Putamen (tissue), 1 donor: ENCODE measurements at regions not wholly inside any gene's neighbourhood (a gene's known extent, or its start where the extent isn't known, plus 50 kb on each side); places are given as distances from the start of the nearest gene placed in this dataset.
"Not testable (repeated sequence)": the region's sequence is repeated elsewhere in the genome, so short reads cannot be mapped to it uniquely, and the experiment has no call there.

Experiments used
- DNase-seq: peaks from one replicate; pipeline ENCODE4 v3.0.0-alpha.2; 2016; ENCODE audit warnings: low spot score

- no peak for DNase-seq
Measured at GRCh38 chr3:124633524-124633923, 96.7 kb upstream of the UMPS start.

GRCh38 chr3:124634210-124635168 lies 95.8 kb upstream of the UMPS start:
- DNase-seq: no peak

- DNase-seq: no peak
Measured at GRCh38 chr3:124635169-124635539, 95.1 kb upstream of the UMPS start.

GRCh38 chr3:124636101-124636862 lies 94.0 kb upstream of the UMPS start:
- DNase-seq: no peak

- DNase-seq: no peak
Measured at GRCh38 chr3:124636863-124637296, 93.4 kb upstream of the UMPS start.

- no peak for DNase-seq
Measured at GRCh38 chr3:124639406-124640237, 90.6 kb upstream of the UMPS start.

GRCh38 chr3:124640635-124641306 lies 89.5 kb upstream of the UMPS start:
- no peak for DNase-seq

GRCh38 chr3:124643453-124643852 lies 86.8 kb upstream of the UMPS start:
- no peak for DNase-seq

- DNase-seq: not testable (repeated sequence)
Measured at GRCh38 chr3:124646186-124646585, 84.1 kb upstream of the UMPS start.

GRCh38 chr3:124648551-124648950 lies 81.7 kb upstream of the UMPS start:
- no peak for DNase-seq

GRCh38 chr3:124650798-124651197 lies 79.5 kb upstream of the UMPS start:
- DNase-seq: no peak

GRCh38 chr3:124651416-124651815 lies 78.8 kb upstream of the UMPS start:
- DNase-seq: not testable (repeated sequence)

- DNase-seq: no peak
Measured at GRCh38 chr3:124652009-124652408, 78.2 kb upstream of the UMPS start.

GRCh38 chr3:124653071-124653796 lies 77.0 kb upstream of the UMPS start:
- DNase-seq: peak; percentile 42

GRCh38 chr3:124653797-124654469 lies 76.3 kb upstream of the UMPS start:
- no peak for DNase-seq

- no peak for DNase-seq
Measured at GRCh38 chr3:124654470-124654845, 75.8 kb upstream of the UMPS start.

GRCh38 chr3:124656531-124656930 lies 73.7 kb upstream of the UMPS start:
- no peak for DNase-seq

GRCh38 chr3:124657138-124657537 lies 73.1 kb upstream of the UMPS start:
- DNase-seq: no peak

GRCh38 chr3:124658270-124658669 lies 72.0 kb upstream of the UMPS start:
- no peak for DNase-seq

- no peak for DNase-seq
Measured at GRCh38 chr3:124659175-124659574, 71.1 kb upstream of the UMPS start.
